Bronchial epithelial cell (primary cell): ENCODE measurements at regions not wholly inside any gene's neighbourhood (a gene's known extent, or its start where the extent isn't known, plus 50 kb on each side); places are given as distances from the start of the nearest gene placed in this dataset.

ENCODE experiments used
- DNase-seq: peaks from one replicate; pipeline ENCODE4 v3.0.0-alpha.2; 2010; ENCODE audit warnings: low read depth
- FAIRE-seq: peaks from 2 replicates; lab custom pipeline; 2011; peaks lifted over from hg19 to GRCh38; lab: Jason Lieb, UNC
- H3K27me3 ChIP-seq: 2 replicates; pipeline ENCODE4 v1.5.1; 2011; ENCODE audit warnings: low read length; ENCODE audit not compliant: control insufficient read depth, insufficient read depth
- H3K36me3 ChIP-seq: 2 replicates; pipeline ENCODE4 v1.5.1; 2011; ENCODE audit warnings: low read length; ENCODE audit not compliant: control insufficient read depth, insufficient read depth
- H3K4me3 ChIP-seq: 2 replicates; pipeline ENCODE4 v1.5.1; 2011; ENCODE audit warnings: mild to moderate bottlenecking, low read depth, low read length, control low read depth
- CTCF ChIP-seq: IDR thresholded peaks from 2 replicates; pipeline ENCODE4 v1.5.1; 2011; ENCODE audit warnings: mild to moderate bottlenecking, moderate library complexity, low read length, control low read depth, inconsistent platforms; ENCODE audit not compliant: insufficient read depth, severe bottlenecking

- no peak for TF ChIP-seq CTCF
- no peak for FAIRE-seq
- no peak overlapping the region for H3K4me3 ChIP-seq
Measured at GRCh38 chr4:33031328-33031727, 2311.2 kb downstream of the PCDH7 start.

GRCh38 chr4:33037464-33037863, 2317.3 kb downstream of the PCDH7 start:
- H3K4me3 ChIP-seq = no peak overlapping the region
- FAIRE-seq (no peak), DNase-seq (no peak)
- H3K36me3 ChIP-seq = no peaks in the 10 kb centered on the region
- no peak for TF ChIP-seq CTCF
- no peaks in the 10 kb centered on the region for H3K27me3 ChIP-seq

More at GRCh38 chr4:33031328-33031727, 2311.2 kb downstream of the PCDH7 start:
- DNase-seq = no peak
- Histone ChIP-seq H3K36me3 (no peaks in the 10 kb centered on the region), H3K27me3 (no peaks in the 10 kb centered on the region)

GRCh38 chr4:33045334-33045733, 2325.2 kb downstream of the PCDH7 start:
- no peak overlapping the region for H3K4me3 ChIP-seq
- DNase-seq = no peak
- no peak for TF ChIP-seq CTCF
- no peaks in the 10 kb centered on the region for H3K36me3 ChIP-seq
- FAIRE-seq = no peak
- no peaks in the 10 kb centered on the region for H3K27me3 ChIP-seq

GRCh38 chr4:33052241-33052640, 2332.1 kb downstream of the PCDH7 start:
- no peak for DNase-seq
- FAIRE-seq = no peak
- no peak for TF ChIP-seq CTCF
- H3K36me3 ChIP-seq = no peaks in the 10 kb centered on the region
- no peak overlapping the region for H3K4me3 ChIP-seq
- H3K27me3 ChIP-seq = no peaks in the 10 kb centered on the region

GRCh38 chr4:33054161-33054560, 2334.0 kb downstream of the PCDH7 start:
- FAIRE-seq (no peak), DNase-seq (no peak)
- Histone ChIP-seq H3K4me3 (no peak overlapping the region), H3K27me3 (no peaks in the 10 kb centered on the region), H3K36me3 (no peaks in the 10 kb centered on the region)
- no peak for TF ChIP-seq CTCF

- no peak for FAIRE-seq
- Histone ChIP-seq H3K4me3 (no peak overlapping the region), H3K36me3 (no peaks in the 10 kb centered on the region), H3K27me3 (no peaks in the 10 kb centered on the region)
- no peak for DNase-seq
- no peak for TF ChIP-seq CTCF
Measured at GRCh38 chr4:33054656-33055196, 2334.6 kb downstream of the PCDH7 start.
